OCI-M2 (cell line): ENCODE measurements at regions not wholly inside any gene's neighbourhood (a gene's known extent, or its start where the extent isn't known, plus 50 kb on each side); places are given as distances from the start of the nearest gene placed in this dataset.

Experiments
- DNase-seq: peaks from one replicate; lab custom pipeline; 2025; ENCODE audit not compliant: unreplicated experiment; lab: John Stamatoyannopoulos, UW

GRCh38 chrX:121987835-121988234 lies 940.4 kb downstream of the GLUD2 start:
- no peak for DNase-seq

- no peak for DNase-seq
Observed at GRCh38 chrX:122004127-122004526, 956.7 kb downstream of the GLUD2 start.

GRCh38 chrX:122026665-122027064 lies 979.3 kb downstream of the GLUD2 start:
- DNase-seq = no peak

GRCh38 chrX:122046226-122046625 lies 998.8 kb downstream of the GLUD2 start:
- no peak for DNase-seq

GRCh38 chrX:122046815-122047214 lies 999.4 kb downstream of the GLUD2 start:
- DNase-seq = no peak

GRCh38 chrX:122047261-122047660 lies 999.9 kb downstream of the GLUD2 start:
- no peak for DNase-seq

- no peak for DNase-seq
Observed at GRCh38 chrX:122055460-122055859, 1008.0 kb downstream of the GLUD2 start.

- DNase-seq = no peak
Observed at GRCh38 chrX:122055979-122056715, 1008.7 kb downstream of the GLUD2 start.

- no peak for DNase-seq
Observed at GRCh38 chrX:122076241-122076640, 1028.8 kb downstream of the GLUD2 start.

GRCh38 chrX:122078079-122078478 lies 1030.7 kb downstream of the GLUD2 start:
- no peak for DNase-seq

- DNase-seq = no peak
Observed at GRCh38 chrX:122087341-122087740, 1039.9 kb downstream of the GLUD2 start.

- DNase-seq = no peak
Observed at GRCh38 chrX:122091571-122091970, 1044.2 kb downstream of the GLUD2 start.

- DNase-seq = no peak
Observed at GRCh38 chrX:122092360-122092759, 1045.0 kb downstream of the GLUD2 start.

GRCh38 chrX:122092978-122093377 lies 1045.6 kb downstream of the GLUD2 start:
- DNase-seq = no peak

- no peak for DNase-seq
Observed at GRCh38 chrX:122094611-122095010, 1047.2 kb downstream of the GLUD2 start.

GRCh38 chrX:122113376-122113775 lies 1066.0 kb downstream of the GLUD2 start:
- no peak for DNase-seq

GRCh38 chrX:122113896-122114295 lies 1066.5 kb downstream of the GLUD2 start:
- DNase-seq = no peak

- DNase-seq = no peak
Observed at GRCh38 chrX:122115604-122116003, 1068.2 kb downstream of the GLUD2 start.

GRCh38 chrX:122119361-122119760 lies 1064.7 kb upstream of the GRIA3 start:
- DNase-seq = no peak

GRCh38 chrX:122122274-122122673 lies 1061.8 kb upstream of the GRIA3 start:
- DNase-seq = no peak

- DNase-seq = no peak
Observed at GRCh38 chrX:122133478-122133877, 1050.6 kb upstream of the GRIA3 start.

GRCh38 chrX:122134291-122134690 lies 1049.8 kb upstream of the GRIA3 start:
- DNase-seq = no peak

GRCh38 chrX:122135070-122135469 lies 1049.0 kb upstream of the GRIA3 start:
- no peak for DNase-seq
